HCT116 (cell line): ENCODE measurements at regions not wholly inside any gene's neighbourhood (a gene's known extent, or its start where the extent isn't known, plus 50 kb on each side); places are given as distances from the start of the nearest gene placed in this dataset.

Experiments
- ATAC-seq: fragments of 200-7000 bp; cut with Tn5 transposase; 2 replicates; pipeline ENCODE4 v1.9.1; 2020; ENCODE audit warnings: mild to moderate bottlenecking, moderate library complexity
- BruUV-seq: library from RNA; stranded (reverse); fragments of 400-500 nt; replicated peaks from 2 replicates; lab custom pipeline; 2021; lab: Mats Ljungman, UMichigan
- CTCF ChIA-PET: fragments of 300-600 bp; sonication (Branson Sonifier 250); formaldehyde crosslinking; loops from one replicate; lab custom pipeline; 2021; ENCODE audit warnings: antibody characterized with exemption; lab: Charles Lee
- POLR2A ChIA-PET: fragments of 300-600, 350-600 bp; sonication (Branson Sonifier 250); formaldehyde crosslinking; loops from one replicate; lab custom pipeline; 2021; ENCODE audit warnings: antibody characterized with exemption; lab: Charles Lee
- RAD21 ChIA-PET, 2 experiments: fragments of 300-600 bp; sonication (Branson Sonifier 250); formaldehyde crosslinking; loops; one replicate each; lab custom pipeline; 2023; ENCODE audit warnings: low total read pairs in 2 of 2; ENCODE audit not compliant: uncharacterized antibody in 2 of 2, unreplicated experiment in 2 of 2, low non-redundant PET in 1 of 2; lab: Charles Lee
- DNase-seq: peaks from one replicate; pipeline ENCODE4 v3.0.0-alpha.2; 2010; ENCODE audit warnings: low read depth, low spot score
- H2AFZ ChIP-seq: fragments of 200-600 bp; shearing (Covaris generic), sonication (generic); 2 replicates; pipeline ENCODE4 v1.6.1; 2017; ENCODE audit warnings: low read depth, mixed run types, mixed read lengths, antibody characterized with exemption, low read length; ENCODE audit not compliant: poor library complexity, severe bottlenecking
- H3K27ac ChIP-seq: 2 replicates; pipeline ENCODE4 v1.5.1; 2012; ENCODE audit warnings: low read depth, low read length
- H3K27me3 ChIP-seq: fragments of 200-600 bp; sonication (generic); 2 replicates; pipeline ENCODE4 v1.6.1; 2016; ENCODE audit warnings: mixed run types, low read length, mixed read lengths; ENCODE audit not compliant: insufficient read depth
- H3K36me3 ChIP-seq, 2 experiments: fragments of 200-500 bp in 1 of 2; fragments of 200-600 bp in 1 of 2; sonication (Bioruptor generic) in 1 of 2; sonication (generic) in 1 of 2; 2 replicates each; pipeline versions ENCODE4 v1.5.1 to v1.6.1; 2014 to 2016; ENCODE audit warnings: low read length in 2 of 2, inconsistent platforms in 1 of 2, mixed read lengths in 1 of 2, mixed run types in 1 of 2; ENCODE audit not compliant: insufficient read depth in 2 of 2, control insufficient read depth in 1 of 2
- H3K4me1 ChIP-seq, 2 experiments: fragments of 200-600 bp in 1 of 2; sonication (generic) in 1 of 2; 2 replicates each; pipeline versions ENCODE4 v1.5.1 to v1.6.1; 2012 to 2017; ENCODE audit warnings: low read length in 2 of 2, inconsistent platforms in 1 of 2, mild to moderate bottlenecking in 1 of 2, mixed read lengths in 1 of 2, mixed run types in 1 of 2, moderate library complexity in 1 of 2; ENCODE audit not compliant: insufficient read depth in 2 of 2, control insufficient read depth in 1 of 2
- H3K4me2 ChIP-seq: fragments of 200-600 bp; sonication (generic); 2 replicates; pipeline ENCODE4 v1.6.1; 2017; ENCODE audit warnings: mixed run types, low read length, mixed read lengths
- H3K4me3 ChIP-seq, 2 experiments: fragments of 200-600 bp in 1 of 2; sonication (generic) in 1 of 2; replicated peaks in 1 of 2; 2 replicates each; pipeline ENCODE4 v1.5.1; 2011 to 2016; ENCODE audit warnings: low read length in 2 of 2, control low read depth in 1 of 2, low read depth in 1 of 2, mild to moderate bottlenecking in 1 of 2, mixed read lengths in 1 of 2, mixed run types in 1 of 2
- H3K79me2 ChIP-seq: fragments of 200-600 bp; sonication (generic); 2 replicates; pipeline ENCODE4 v1.6.1; 2017; ENCODE audit warnings: mild to moderate bottlenecking, mixed run types, low read length, moderate library complexity, mixed read lengths; ENCODE audit not compliant: insufficient read depth
- H3K9ac ChIP-seq: fragments of 200-600 bp; sonication (generic); 2 replicates; pipeline ENCODE4 v1.6.1; 2016; ENCODE audit warnings: low read length, mixed read lengths
- H3K9me2 ChIP-seq: fragments of 200-600 bp; sonication (generic), shearing (Covaris generic); 2 replicates; pipeline ENCODE4 v1.6.1; 2017; ENCODE audit warnings: mixed run types, mild to moderate bottlenecking, moderate library complexity; ENCODE audit not compliant: insufficient read depth
- H3K9me3 ChIP-seq, 2 experiments: fragments of 200-500 bp in 1 of 2; fragments of 200-600 bp in 1 of 2; sonication (Bioruptor generic) in 1 of 2; sonication (generic) in 1 of 2; 2 replicates each; pipeline ENCODE4 v1.6.1; 2014 to 2017; ENCODE audit warnings: low read length in 2 of 2, mixed read lengths in 2 of 2, inconsistent platforms in 1 of 2, low read depth in 1 of 2, mild to moderate bottlenecking in 1 of 2, mixed run types in 1 of 2, moderate library complexity in 1 of 2; ENCODE audit not compliant: control insufficient read depth in 1 of 2, insufficient read depth in 1 of 2
- H4K20me1 ChIP-seq: fragments of 200-600 bp; sonication (generic), shearing (Covaris generic); 2 replicates; pipeline ENCODE4 v1.6.1; 2017; ENCODE audit warnings: mixed run types, mild to moderate bottlenecking, moderate library complexity; ENCODE audit not compliant: insufficient read depth
- CTCF ChIP-seq, 3 experiments: fragments of 200-600 bp in 1 of 3; sonication (generic) in 1 of 3; IDR thresholded peaks in 2 of 3; conservative IDR thresholded peaks in 1 of 3; 2 replicates each; pipeline ENCODE4 v1.5.1; 2012 to 2017; ENCODE audit warnings: low read depth in 2 of 3, low read length in 2 of 3, antibody characterized with exemption in 1 of 3, borderline replicate concordance in 1 of 3, control low read depth in 1 of 3, mild to moderate bottlenecking in 1 of 3, mixed read lengths in 1 of 3, mixed run types in 1 of 3, moderate library complexity in 1 of 3; ENCODE audit not compliant: insufficient read depth in 1 of 3
- EGR1 ChIP-seq: IDR thresholded peaks from 2 replicates; pipeline ENCODE4 v1.6.1; 2012; ENCODE audit warnings: low read depth
- ELF1 ChIP-seq: IDR thresholded peaks from 2 replicates; pipeline ENCODE4 v1.6.1; 2012; ENCODE audit warnings: low read depth, borderline replicate concordance
- POLR2AphosphoS5 ChIP-seq: IDR thresholded peaks from 2 replicates; pipeline ENCODE4 v1.6.1; 2011; ENCODE audit warnings: mild to moderate bottlenecking, low read depth, low read length, moderate library complexity
- RAD21 ChIP-seq: IDR thresholded peaks from 2 replicates; pipeline ENCODE4 v1.6.1; 2012; ENCODE audit warnings: low read depth, mild to moderate bottlenecking
- SIN3A ChIP-seq: IDR thresholded peaks from 2 replicates; pipeline ENCODE4 v1.6.1; 2012; ENCODE audit warnings: low read depth
- SP1 ChIP-seq: IDR thresholded peaks from 2 replicates; pipeline ENCODE4 v1.6.1; 2012; ENCODE audit warnings: low read depth
- YY1 ChIP-seq: IDR thresholded peaks from 2 replicates; pipeline ENCODE4 v1.6.1; 2011; ENCODE audit warnings: low read length, low read depth, moderate library complexity, mild to moderate bottlenecking; ENCODE audit not compliant: insufficient replicate concordance; ENCODE audit errors: extremely low read depth
- ZFX ChIP-seq: fragments of 450-650 bp; IDR thresholded peaks from 2 replicates; pipeline ENCODE4 v1.6.1; 2017
- intact Hi-C: fragments of 100-400 bp; cut with micrococcal nuclease; formaldehyde crosslinking; loops from 2 replicates; pipeline ENCODE4 v1.10.0; 2022
- TF ChIP-seq, protein P1 (sequence below): IDR thresholded peaks from 2 replicates; pipeline ENCODE4 v1.6.1; 2012
- TF ChIP-seq, protein P2 (sequence below): IDR thresholded peaks from 2 replicates; pipeline ENCODE4 v1.6.1; 2011; ENCODE audit warnings: mild to moderate bottlenecking, low read length, moderate library complexity; ENCODE audit not compliant: insufficient replicate concordance; ENCODE audit errors: extremely low read depth

DNA sequence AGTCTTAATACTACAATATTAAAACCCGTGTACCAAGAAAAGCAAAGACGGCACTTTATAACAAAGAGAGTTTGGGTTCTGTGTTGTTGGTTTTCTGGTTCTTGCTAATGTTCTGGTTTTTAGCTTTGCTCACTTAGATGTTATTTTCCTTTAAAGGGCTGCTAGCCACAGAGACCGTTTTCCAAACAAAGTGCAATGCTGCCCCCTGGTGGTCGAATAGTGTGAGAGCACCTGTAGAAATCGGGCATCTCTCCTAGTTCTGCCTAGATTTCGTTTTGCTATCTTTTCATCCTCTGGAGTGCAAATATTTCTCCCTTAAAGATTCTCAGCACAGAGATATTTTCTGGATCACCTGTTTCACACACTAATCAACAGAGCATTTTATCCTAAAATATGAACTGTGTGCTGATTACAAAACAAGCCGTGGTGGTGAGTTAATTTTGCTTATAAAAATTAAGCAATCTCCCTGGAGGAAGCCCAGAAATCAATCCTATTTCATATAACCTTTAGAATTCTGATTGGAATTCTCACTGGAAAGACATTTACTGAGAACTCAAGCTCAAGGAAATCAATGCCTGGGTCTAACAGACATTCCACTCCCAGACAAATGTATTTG lies 334.5 kb upstream of the NOCT start:
- CTCF ChIA-PET = interaction anchor here (1.0 to 2.3 kb wide), 11 partner anchors 10 to 861 kb away, joined by 3 to 21 read pairs (median 9); no protein-coding TSS in a partner anchor
- POLR2A ChIA-PET = no interaction called here

More for the DNA sequence above, 334.5 kb upstream of the NOCT start:
- no TSS peak for BruUV-seq
- Histone ChIP-seq H3K27me3 (no peaks in the 10 kb centered on the region), H3K9ac (no peak overlapping the region), H3K9me3 (no peaks in the 10 kb centered on the region), H3K4me2 (peak overlapping the region; percentile 48), H4K20me1 (no peaks in the 10 kb centered on the region), H3K4me3 (no peak overlapping the region), H3K9me2 (no peaks in the 10 kb centered on the region), H3K4me1 (no peaks in the 10 kb centered on the region), H3K36me3 (no peaks in the 10 kb centered on the region), H3K27ac (no peak overlapping the region), H2AFZ (peak overlapping the region; percentile 77), H3K79me2 (no peaks in the 10 kb centered on the region)
- DNase-seq (peak; percentile 57), ATAC-seq (peak; percentile 84)
- peak; percentile 72 to 96 (median 74); a peak in 5 of 6 replicates for TF ChIP-seq CTCF (IDR thresholded peaks at IDR 0.05 in 2 of 3, conservative IDR thresholded peaks at IDR 0.05 in 1 of 3; ENCODE audit: borderline replicate concordance in 1 of 3, insufficient read depth in 1 of 3, low read depth in 2 of 3, low read length in 2 of 3)
- TF ChIP-seq SP1 = 0 out of 2 replicates have a peak, but pooled peaks have one; percentile 11
- TF ChIP-seq, protein P1, sequence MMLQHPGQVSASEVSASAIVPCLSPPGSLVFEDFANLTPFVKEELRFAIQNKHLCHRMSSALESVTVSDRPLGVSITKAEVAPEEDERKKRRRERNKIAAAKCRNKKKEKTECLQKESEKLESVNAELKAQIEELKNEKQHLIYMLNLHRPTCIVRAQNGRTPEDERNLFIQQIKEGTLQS = no peak
- no peak for TF ChIP-seq SIN3A
- no peak for TF ChIP-seq ZFX
- TF ChIP-seq, protein P2, sequence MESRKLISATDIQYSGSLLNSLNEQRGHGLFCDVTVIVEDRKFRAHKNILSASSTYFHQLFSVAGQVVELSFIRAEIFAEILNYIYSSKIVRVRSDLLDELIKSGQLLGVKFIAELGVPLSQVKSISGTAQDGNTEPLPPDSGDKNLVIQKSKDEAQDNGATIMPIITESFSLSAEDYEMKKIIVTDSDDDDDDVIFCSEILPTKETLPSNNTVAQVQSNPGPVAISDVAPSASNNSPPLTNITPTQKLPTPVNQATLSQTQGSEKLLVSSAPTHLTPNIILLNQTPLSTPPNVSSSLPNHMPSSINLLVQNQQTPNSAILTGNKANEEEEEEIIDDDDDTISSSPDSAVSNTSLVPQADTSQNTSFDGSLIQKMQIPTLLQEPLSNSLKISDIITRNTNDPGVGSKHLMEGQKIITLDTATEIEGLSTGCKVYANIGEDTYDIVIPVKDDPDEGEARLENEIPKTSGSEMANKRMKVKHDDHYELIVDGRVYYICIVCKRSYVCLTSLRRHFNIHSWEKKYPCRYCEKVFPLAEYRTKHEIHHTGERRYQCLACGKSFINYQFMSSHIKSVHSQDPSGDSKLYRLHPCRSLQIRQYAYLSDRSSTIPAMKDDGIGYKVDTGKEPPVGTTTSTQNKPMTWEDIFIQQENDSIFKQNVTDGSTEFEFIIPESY = no peak
- peak; percentile 91 for TF ChIP-seq RAD21
- TF ChIP-seq ELF1 = no peak
- TF ChIP-seq YY1 = no peak
- TF ChIP-seq EGR1 = no peak
- no peak for TF ChIP-seq POLR2AphosphoS5
- RAD21 ChIA-PET = interaction anchor here (0.6 to 2.5 kb wide), 6 partner anchors 103 to 861 kb away, joined by 3 to 8 read pairs (median 4); no protein-coding TSS in a partner anchor
- intact Hi-C loops = loop anchor here (1.0 to 10.0 kb wide), 8 partner anchors 104 to 1556 kb away; no protein-coding TSS in a partner anchor
